ENCODE measurements at regions not wholly inside any gene's neighbourhood (a gene's known extent, or its start where the extent isn't known, plus 50 kb on each side); places are given as distances from the start of the nearest gene placed in this dataset.

- DNase-seq: no peak
Observed at GRCh38 chr14:81849714-81850113, 316.1 kb upstream of the SEL1L start.

DNA sequence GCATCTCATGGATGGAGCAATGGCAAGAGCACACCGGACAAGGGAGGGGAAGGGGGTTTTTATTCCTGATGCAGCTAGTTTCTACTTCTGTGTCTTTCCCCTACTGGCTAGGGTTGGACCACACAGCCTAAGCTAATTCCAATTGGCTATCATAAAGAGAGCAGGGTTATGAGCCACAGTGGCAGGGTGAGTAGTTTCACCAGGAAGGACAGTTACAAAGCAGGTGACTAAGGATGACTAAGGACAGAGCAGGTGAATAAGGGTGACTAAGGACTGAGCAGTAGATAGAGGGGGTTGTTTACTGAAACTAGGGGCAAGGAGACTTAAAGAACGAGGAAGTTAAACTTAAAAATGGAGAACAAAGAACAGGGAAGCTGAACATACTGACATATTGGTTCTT is 321.4 kb upstream of the SEL1L start:
- DNase-seq: no peak

GRCh38 chr14:81859046-81859445 is 325.4 kb upstream of the SEL1L start:
- no peak for DNase-seq

- no peak for DNase-seq
Observed at GRCh38 chr14:81868172-81868571, 334.5 kb upstream of the SEL1L start.

DNA sequence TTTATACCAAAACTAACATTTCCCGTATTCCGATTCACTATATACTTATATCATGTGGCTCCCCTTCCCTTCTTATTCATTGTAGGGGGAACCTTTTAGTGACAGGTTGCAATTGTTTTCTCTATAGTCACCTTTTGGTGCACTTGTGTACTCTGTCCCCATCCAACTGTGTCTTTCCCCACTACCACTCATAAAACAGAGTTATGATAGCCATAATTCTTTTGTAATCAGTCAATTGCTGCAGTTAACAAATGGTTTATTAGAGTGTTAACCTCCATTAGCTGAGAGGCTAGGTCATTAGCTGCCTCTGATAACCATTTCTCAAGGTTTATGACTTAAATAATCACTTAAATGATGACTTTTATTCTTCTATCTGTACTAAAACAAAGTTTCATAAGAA is 338.1 kb upstream of the SEL1L start:
- DNase-seq: no peak

DNA sequence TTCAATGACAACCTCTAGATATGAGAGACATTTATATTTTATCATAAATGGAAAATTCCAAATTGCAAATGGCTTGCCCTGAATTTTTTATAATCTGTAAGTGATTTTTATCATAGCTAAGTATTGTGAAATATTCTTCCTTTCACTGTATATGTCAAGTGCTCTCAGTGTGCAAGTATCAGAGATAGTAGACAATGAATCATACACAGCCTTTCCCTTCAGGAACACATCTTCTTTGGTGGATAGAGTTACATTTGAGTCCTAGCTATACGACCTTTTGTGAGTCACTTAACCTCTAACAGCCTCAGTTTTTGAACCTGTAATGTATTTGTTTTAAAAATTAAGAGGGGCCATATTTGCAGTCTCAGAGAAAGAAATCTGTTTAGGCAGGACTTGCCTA is 350.7 kb upstream of the SEL1L start:
- no peak for DNase-seq

DNA sequence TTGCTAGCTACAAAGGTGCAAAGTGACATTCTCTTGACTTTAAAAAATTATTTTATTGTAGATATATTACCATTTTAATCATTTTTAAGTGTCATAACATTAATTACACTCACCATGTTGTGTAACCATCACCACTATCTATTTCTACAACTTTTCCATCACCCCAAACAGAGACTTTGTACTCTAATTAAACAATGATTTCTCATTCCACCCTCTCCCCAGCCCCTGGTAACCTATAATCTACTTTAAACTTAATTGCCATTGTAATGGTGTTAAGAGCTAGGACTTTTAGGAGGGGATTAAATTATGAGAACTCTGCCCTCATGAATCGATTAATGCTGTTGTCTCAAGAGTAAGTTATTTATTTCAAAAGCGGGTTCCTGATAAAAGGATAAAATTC is 352.9 kb upstream of the SEL1L start:
- no peak for DNase-seq

GRCh38 chr14:81889529-81889928 is 355.9 kb upstream of the SEL1L start:
- DNase-seq: no peak

GRCh38 chr14:81890020-81890419 is 356.4 kb upstream of the SEL1L start:
- DNase-seq: no peak

DNA sequence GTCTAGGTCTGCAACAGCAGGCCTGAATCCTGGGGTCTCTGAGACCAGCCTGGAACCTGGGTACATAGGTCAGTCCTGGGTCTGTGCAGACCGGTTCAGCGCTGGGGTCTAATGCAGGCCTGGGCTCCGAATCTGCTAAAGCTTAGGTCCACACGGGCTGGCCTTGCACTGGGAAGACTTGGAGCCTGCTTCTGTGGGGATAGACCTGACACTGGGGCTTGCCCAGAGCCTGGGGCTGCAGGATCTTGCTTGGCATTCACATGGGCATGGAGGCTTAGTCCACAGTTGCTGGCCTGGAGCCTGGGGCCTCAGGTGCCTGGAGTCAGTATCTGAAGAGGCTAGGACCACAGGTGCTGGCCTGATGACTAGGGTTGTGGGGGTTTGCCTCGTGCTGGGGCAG is 369.8 kb upstream of the SEL1L start:
- DNase-seq: no peak

- DNase-seq: no peak
Observed at GRCh38 chr14:81927070-81927469, 393.4 kb upstream of the SEL1L start.

DNA sequence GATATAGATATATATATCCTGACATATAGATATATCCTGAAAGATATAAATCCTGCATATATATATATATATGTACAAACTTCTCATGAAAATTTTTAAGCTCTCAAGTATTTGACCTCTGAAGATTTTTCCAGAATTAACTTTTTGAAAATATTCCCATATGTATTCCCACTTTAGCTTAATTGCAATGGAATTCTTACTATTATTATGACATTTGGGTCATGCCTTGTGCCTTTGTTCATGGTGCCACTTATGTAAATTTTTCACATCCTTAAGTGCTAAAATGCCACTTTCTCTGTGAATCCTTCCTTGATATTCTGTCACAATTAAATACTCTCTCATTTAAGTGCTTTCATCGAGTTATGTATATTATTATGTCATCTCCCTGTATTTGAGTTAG is 398.2 kb upstream of the SEL1L start:
- DNase-seq: no peak

GRCh38 chr14:81936348-81936747 is 402.7 kb upstream of the SEL1L start:
- DNase-seq: no peak

GRCh38 chr14:81936902-81937301 is 403.2 kb upstream of the SEL1L start:
- no peak for DNase-seq

GRCh38 chr14:81938341-81938740 is 404.7 kb upstream of the SEL1L start:
- DNase-seq: no peak

DNA sequence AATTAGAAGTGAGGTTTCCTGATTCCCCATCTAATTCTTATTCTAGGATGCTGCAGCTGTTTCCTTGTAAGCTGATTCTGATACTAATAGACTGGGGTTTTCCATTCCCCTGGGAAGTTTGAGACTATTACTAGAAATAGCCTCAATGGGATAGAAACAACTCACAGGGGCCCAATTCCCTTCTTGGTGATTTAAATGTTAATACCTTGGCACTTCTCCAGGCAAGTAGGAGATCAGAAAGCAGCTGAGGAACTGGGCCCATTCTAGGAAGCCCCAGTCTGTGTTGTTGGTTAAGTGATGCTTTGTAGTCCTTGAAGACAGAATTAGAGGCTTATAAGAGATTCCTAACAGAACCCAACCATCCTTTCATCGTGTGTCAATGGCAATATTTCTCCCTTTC is 407.0 kb upstream of the SEL1L start:
- DNase-seq: no peak

GRCh38 chr14:81942071-81942470 is 408.4 kb upstream of the SEL1L start:
- no peak for DNase-seq

- no peak for DNase-seq
Observed at GRCh38 chr14:81946375-81946774, 412.7 kb upstream of the SEL1L start.

GRCh38 chr14:81946834-81947798 is 413.5 kb upstream of the SEL1L start:
- DNase-seq: no peak

DNA sequence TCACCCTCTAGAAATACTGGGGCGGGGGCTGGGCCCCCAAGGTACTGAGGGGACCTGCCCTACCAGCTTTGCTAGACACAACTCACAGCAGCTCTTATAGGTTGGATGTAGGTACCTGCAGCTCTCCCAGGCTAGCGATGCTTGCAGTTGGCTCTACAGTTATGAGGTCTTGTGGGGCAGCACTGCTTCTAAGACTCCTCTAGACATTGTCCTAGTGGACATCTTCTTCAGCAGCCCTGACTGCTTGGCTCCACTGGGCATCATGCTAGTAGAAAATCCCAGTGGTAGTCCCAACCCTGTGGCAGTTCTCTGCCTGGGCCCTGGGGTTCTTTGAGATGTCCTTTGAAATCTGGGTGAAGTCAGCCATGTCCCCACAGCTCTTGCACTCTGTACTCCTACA is 419.3 kb upstream of the SEL1L start:
- DNase-seq: no peak

- DNase-seq: no peak
Observed at GRCh38 chr14:81953419-81953818, 419.8 kb upstream of the SEL1L start.

DNA sequence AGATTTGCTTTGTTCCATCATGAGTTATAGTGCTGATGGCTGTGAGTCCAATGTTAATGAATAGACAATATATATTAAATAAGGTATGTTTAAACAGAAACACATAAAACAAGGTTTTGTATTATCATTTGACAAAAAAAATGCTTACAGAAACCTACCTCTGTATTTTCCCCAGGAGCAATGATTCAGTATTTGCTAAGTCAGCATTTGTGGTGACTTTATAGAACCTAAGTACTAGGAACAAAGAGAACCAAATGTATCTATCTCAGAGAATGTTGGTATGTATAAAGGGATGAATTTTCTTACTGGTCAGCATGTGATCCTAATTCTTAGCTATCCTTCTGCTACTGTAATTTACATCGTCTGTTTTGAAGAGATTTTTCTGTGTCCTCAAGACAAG is 421.5 kb upstream of the SEL1L start:
- no peak for DNase-seq

DNA sequence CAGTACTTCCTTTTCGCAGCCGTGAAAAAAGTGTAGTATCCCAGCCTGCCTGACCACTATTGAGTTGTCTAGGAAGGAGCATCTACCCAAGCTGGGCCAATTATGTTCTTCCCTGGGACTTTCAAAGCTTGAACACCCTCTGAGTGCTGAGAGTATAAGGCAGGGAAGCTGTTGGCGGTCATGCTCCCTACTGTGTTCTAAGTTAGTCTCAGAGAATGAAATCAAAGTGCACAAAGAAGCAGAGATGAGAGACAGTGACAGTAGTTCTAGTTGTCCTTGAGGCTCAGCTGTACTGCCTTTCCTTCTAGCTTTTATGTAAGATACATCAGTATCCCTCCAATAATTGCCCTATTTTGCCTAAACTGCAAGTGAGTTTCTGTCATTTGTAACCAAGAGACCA is 427.1 kb upstream of the SEL1L start:
- no peak for DNase-seq

GRCh38 chr14:81963846-81964245 is 430.2 kb upstream of the SEL1L start:
- DNase-seq: no peak

DNA sequence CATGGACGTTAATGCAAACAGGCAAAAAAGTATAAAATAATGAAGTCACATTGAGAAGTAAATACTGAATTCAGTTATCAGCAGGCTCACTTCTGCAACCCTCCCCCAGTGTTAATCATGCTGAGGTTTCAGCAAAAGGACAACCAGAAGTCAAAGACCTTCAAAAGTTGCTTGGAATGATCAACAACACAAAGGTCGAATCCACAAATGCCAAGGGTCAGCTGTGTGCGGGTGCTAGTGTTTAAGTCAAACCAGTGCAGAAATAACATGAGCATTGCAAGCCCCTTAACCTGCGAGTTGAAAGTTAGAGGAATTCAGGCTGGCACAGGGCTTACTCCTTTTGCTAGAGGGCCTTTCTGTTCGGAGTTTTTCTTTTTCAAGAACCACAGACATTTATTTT is 436.7 kb upstream of the SEL1L start:
- DNase-seq: no peak
